K562 (cell line): ENCODE measurements at regions not wholly inside any gene's neighbourhood (a gene's known extent, or its start where the extent isn't known, plus 50 kb on each side); places are given as distances from the start of the nearest gene placed in this dataset.

Source experiments
- CC2D1A ChIP-seq: fragments of 450-650 bp; IDR thresholded peaks from 2 replicates; pipeline ENCODE4 v1.6.1; 2017; ENCODE audit warnings: mild to moderate bottlenecking
- MGA ChIP-seq: fragments of 450-650 bp; IDR thresholded peaks from 2 replicates; pipeline ENCODE4 v1.6.1; 2016; ENCODE audit warnings: mild to moderate bottlenecking, moderate library complexity

- TF ChIP-seq MGA (no peak), CC2D1A (no peak)
Observed at GRCh38 chr9:89844535-89844934, 239.7 kb downstream of the GADD45G start (continued).
